ENCODE measurements at regions not wholly inside any gene's neighbourhood (a gene's known extent, or its start where the extent isn't known, plus 50 kb on each side); places are given as distances from the start of the nearest gene placed in this dataset.

GRCh38 chr2:215619022-215619958 lies 183.4 kb upstream of the FN1 start:
- DNase-seq, result no peak
- no peaks in the 10 kb centered on the region for H3K4me1 ChIP-seq
- H3K4me3 ChIP-seq, result no peak overlapping the region
- no peak for TF ChIP-seq CTCF (IDR thresholded peaks at IDR 0.05)
- H3K27ac ChIP-seq, result no peak overlapping the region
- intact Hi-C loops (cut with DNase I), result no loop called here
- no peaks in the 10 kb centered on the region for H3K9me3 ChIP-seq
- H3K27me3 ChIP-seq, result no peaks in the 10 kb centered on the region
- no peaks in the 10 kb centered on the region for H3K36me3 ChIP-seq
- ATAC-seq, result no peak

- no peak for ATAC-seq
- no peak for DNase-seq
- intact Hi-C loops (cut with DNase I), result no loop called here
- no peaks in the 10 kb centered on the region for H3K36me3 ChIP-seq
- H3K27ac ChIP-seq, result no peak overlapping the region
- H3K9me3 ChIP-seq, result no peaks in the 10 kb centered on the region
- H3K4me3 ChIP-seq, result no peak overlapping the region
- H3K27me3 ChIP-seq, result no peaks in the 10 kb centered on the region
- TF ChIP-seq CTCF (IDR thresholded peaks at IDR 0.05), result no peak
- no peaks in the 10 kb centered on the region for H3K4me1 ChIP-seq
Measured at GRCh38 chr2:215618145-215618544, 182.3 kb upstream of the FN1 start.

- H3K27me3 ChIP-seq, result no peaks in the 10 kb centered on the region
- peaks cover 4% of the 10 kb centered on the region for H3K4me1 ChIP-seq
- no peak for TF ChIP-seq CTCF (IDR thresholded peaks at IDR 0.05)
- H3K9me3 ChIP-seq, result no peaks in the 10 kb centered on the region
- intact Hi-C loops (cut with DNase I), result no loop called here
- no peak overlapping the region for H3K27ac ChIP-seq
- H3K4me3 ChIP-seq, result no peak overlapping the region
- ATAC-seq, result no peak
- no peaks in the 10 kb centered on the region for H3K36me3 ChIP-seq
- no peak for DNase-seq
Measured at GRCh38 chr2:215617060-215617824, 181.4 kb upstream of the FN1 start.

GRCh38 chr2:215615803-215616174 lies 179.9 kb upstream of the FN1 start:
- Histone ChIP-seq H3K27ac (no peak overlapping the region), H3K4me3 (no peak overlapping the region), H3K4me1 (peaks cover 4% of the 10 kb centered on the region), H3K9me3 (no peaks in the 10 kb centered on the region), H3K36me3 (no peaks in the 10 kb centered on the region), H3K27me3 (no peaks in the 10 kb centered on the region)
- ATAC-seq, result peak; percentile 23
- TF ChIP-seq CTCF (IDR thresholded peaks at IDR 0.05), result no peak
- DNase-seq, result no peak
- intact Hi-C loops (cut with DNase I), result no loop called here

- Histone ChIP-seq H3K27me3 (no peaks in the 10 kb centered on the region), H3K36me3 (no peaks in the 10 kb centered on the region), H3K4me3 (no peak overlapping the region), H3K27ac (no peak overlapping the region), H3K9me3 (no peaks in the 10 kb centered on the region), H3K4me1 (peaks cover 4% of the 10 kb centered on the region)
- intact Hi-C loops (cut with DNase I), result no loop called here
- no peak for TF ChIP-seq CTCF (IDR thresholded peaks at IDR 0.05)
- peak; percentile 9 for ATAC-seq
- peak; percentile 60 for DNase-seq
Measured at GRCh38 chr2:215615067-215615802, 179.4 kb upstream of the FN1 start.
